Loucy (cell line): ENCODE measurements at regions not wholly inside any gene's neighbourhood (a gene's known extent, or its start where the extent isn't known, plus 50 kb on each side); places are given as distances from the start of the nearest gene placed in this dataset.

Experiments used
- H2AFZ ChIP-seq: fragments of 200-600 bp; sonication (generic); 2 replicates; pipeline ENCODE4 v1.6.0; 2016; ENCODE audit warnings: antibody characterized with exemption, mild to moderate bottlenecking, low read length, moderate library complexity
- H3F3A ChIP-seq: fragments of 200-600 bp; 2 replicates; pipeline ENCODE4 v1.6.0; 2016; ENCODE audit warnings: antibody characterized with exemption, low read depth, mild to moderate bottlenecking
- H3K27me3 ChIP-seq: fragments of 200-600 bp; sonication (generic); 2 replicates; pipeline ENCODE4 v1.6.1; 2014; ENCODE audit warnings: low read length, mild to moderate bottlenecking; ENCODE audit not compliant: insufficient read depth, poor library complexity, severe bottlenecking
- H3K36me3 ChIP-seq: fragments of 200-600 bp; sonication (generic); 2 replicates; pipeline ENCODE4 v1.6.1; 2016; ENCODE audit warnings: low read length; ENCODE audit not compliant: insufficient read depth
- H3K4me1 ChIP-seq: fragments of 200-600 bp; sonication (generic); 2 replicates; pipeline ENCODE4 v1.5.1; 2014; ENCODE audit warnings: low read length, mild to moderate bottlenecking; ENCODE audit not compliant: insufficient read depth, poor library complexity, severe bottlenecking
- H3K4me2 ChIP-seq: fragments of 200-600 bp; sonication (generic); 2 replicates; pipeline ENCODE4 v1.6.0; 2014; ENCODE audit warnings: antibody characterized with exemption, low read length, low read depth, mild to moderate bottlenecking; ENCODE audit not compliant: poor library complexity, severe bottlenecking
- H3K4me3 ChIP-seq: fragments of 200-600 bp; sonication (generic); 2 replicates; pipeline ENCODE4 v1.5.1; 2014; ENCODE audit warnings: low read length, mild to moderate bottlenecking, mixed read lengths; ENCODE audit not compliant: poor library complexity, severe bottlenecking
- H3K79me2 ChIP-seq: fragments of 200-600 bp; sonication (generic); 2 replicates; pipeline ENCODE4 v1.6.1; 2014; ENCODE audit warnings: low read length; ENCODE audit not compliant: insufficient read depth
- H3K9ac ChIP-seq: fragments of 200-600 bp; sonication (generic); 2 replicates; pipeline ENCODE4 v1.6.0; 2014; ENCODE audit warnings: mild to moderate bottlenecking, low read depth, low read length, moderate library complexity; ENCODE audit not compliant: poor library complexity, severe bottlenecking
- H3K9me2 ChIP-seq: fragments of 200-600 bp; sonication (generic); replicated peaks from 2 replicates; pipeline ENCODE4 v1.6.1; 2016; ENCODE audit warnings: low read depth, low read length, mixed read lengths
- H3K9me3 ChIP-seq: fragments of 200-600 bp; sonication (generic); 2 replicates; pipeline ENCODE4 v1.6.1; 2014; ENCODE audit warnings: mild to moderate bottlenecking, antibody characterized with exemption, low read length, low read depth; ENCODE audit not compliant: insufficient read depth
- H4K20me1 ChIP-seq: fragments of 200-600 bp; sonication (generic); 2 replicates; pipeline ENCODE4 v1.6.0; 2014; ENCODE audit warnings: antibody characterized with exemption, low read length, mild to moderate bottlenecking; ENCODE audit not compliant: insufficient read depth, poor library complexity, severe bottlenecking
- CTCF ChIP-seq: fragments of 200-600 bp; sonication (generic); conservative IDR thresholded peaks from 2 replicates; pipeline ENCODE4 v1.5.1; 2014; ENCODE audit warnings: mild to moderate bottlenecking, antibody characterized with exemption, low read length
- EZH2phosphoT487 ChIP-seq: fragments of 200-600 bp; IDR thresholded peaks from 2 replicates; pipeline ENCODE4 v1.6.1; 2018; ENCODE audit warnings: antibody characterized with exemption, mild to moderate bottlenecking, moderate library complexity, borderline replicate concordance

- Histone ChIP-seq H3K9ac (no peak overlapping the region), H3K4me1 (no peaks in the 10 kb centered on the region), H3K36me3 (no peaks in the 10 kb centered on the region), H3K4me2 (no peak overlapping the region), H3F3A (no peaks in the 10 kb centered on the region), H2AFZ (no peak overlapping the region), H3K27me3 (no peaks in the 10 kb centered on the region), H3K9me3 (no peaks in the 10 kb centered on the region), H3K4me3 (no peak overlapping the region), H3K9me2 (no peaks in the 10 kb centered on the region), H3K79me2 (no peaks in the 10 kb centered on the region), H4K20me1 (no peaks in the 10 kb centered on the region)
- no peak for TF ChIP-seq EZH2phosphoT487
- no peak for TF ChIP-seq CTCF
Observed at GRCh38 chr3:127053450-127053849, 70.5 kb downstream of the PLXNA1 start.

DNA sequence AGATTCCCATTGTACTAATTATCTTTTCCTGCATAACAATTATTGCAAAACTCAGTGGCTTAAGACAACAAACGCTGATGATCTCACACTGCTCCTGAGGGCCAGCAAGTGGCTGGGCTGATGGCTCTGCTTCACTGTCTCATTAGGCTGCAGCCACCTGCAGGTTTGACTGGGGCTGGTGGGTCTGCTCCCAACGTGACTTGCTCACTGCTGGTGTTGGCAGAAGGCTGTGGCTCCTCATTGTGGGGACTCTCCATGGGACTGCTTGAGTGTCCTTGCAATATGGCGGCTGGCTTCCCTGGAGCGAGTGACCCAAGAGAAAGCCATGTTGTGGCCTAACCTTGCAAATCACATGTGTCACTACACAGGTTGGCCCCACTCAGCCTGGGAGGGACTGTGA lies 71.1 kb downstream of the PLXNA1 start:
- no peak overlapping the region for H3K4me2 ChIP-seq
- H3F3A ChIP-seq: no peaks in the 10 kb centered on the region
- no peaks in the 10 kb centered on the region for H3K27me3 ChIP-seq
- H3K79me2 ChIP-seq: no peaks in the 10 kb centered on the region
- no peaks in the 10 kb centered on the region for H3K9me3 ChIP-seq
- H3K4me3 ChIP-seq: no peak overlapping the region
- H3K9me2 ChIP-seq: no peaks in the 10 kb centered on the region
- H2AFZ ChIP-seq: no peak overlapping the region
- H4K20me1 ChIP-seq: no peaks in the 10 kb centered on the region
- H3K9ac ChIP-seq: no peak overlapping the region
- no peaks in the 10 kb centered on the region for H3K4me1 ChIP-seq
- no peaks in the 10 kb centered on the region for H3K36me3 ChIP-seq
- TF ChIP-seq EZH2phosphoT487 (no peak), CTCF (no peak)

DNA sequence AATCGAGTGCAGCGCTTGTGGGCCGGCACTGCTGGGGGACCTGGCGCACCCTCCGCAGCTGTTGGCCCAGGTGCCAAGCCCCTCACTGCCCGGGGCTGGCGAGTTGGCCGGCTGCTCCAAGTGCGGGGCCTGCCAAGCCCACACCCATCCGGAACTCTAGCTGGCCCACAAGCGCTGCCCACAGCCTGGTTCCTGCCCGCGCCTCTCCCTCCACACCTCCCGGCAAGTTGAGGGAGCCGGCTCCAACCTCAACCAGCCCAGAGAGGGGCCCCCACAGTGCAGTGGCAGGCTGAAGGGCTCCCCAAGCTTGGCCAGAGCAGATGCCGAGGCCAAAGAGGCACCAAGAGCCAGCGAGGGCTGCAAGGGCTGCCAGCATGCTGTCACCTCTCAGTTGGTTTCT lies 73.4 kb downstream of the PLXNA1 start:
- no peaks in the 10 kb centered on the region for H3K4me1 ChIP-seq
- H3K9me3 ChIP-seq: no peaks in the 10 kb centered on the region
- no peaks in the 10 kb centered on the region for H3F3A ChIP-seq
- no peaks in the 10 kb centered on the region for H3K27me3 ChIP-seq
- H3K4me3 ChIP-seq: no peak overlapping the region
- no peaks in the 10 kb centered on the region for H3K79me2 ChIP-seq
- H2AFZ ChIP-seq: no peak overlapping the region
- no peak overlapping the region for H3K4me2 ChIP-seq
- no peaks in the 10 kb centered on the region for H3K36me3 ChIP-seq
- TF ChIP-seq CTCF (no peak), EZH2phosphoT487 (no peak)
- no peak overlapping the region for H3K9ac ChIP-seq
- H4K20me1 ChIP-seq: no peaks in the 10 kb centered on the region
- H3K9me2 ChIP-seq: no peaks in the 10 kb centered on the region
